GM12891 (cell line): ENCODE measurements at regions not wholly inside any gene's neighbourhood (a gene's known extent, or its start where the extent isn't known, plus 50 kb on each side); places are given as distances from the start of the nearest gene placed in this dataset.

Experiments
- PAX5 ChIP-seq: IDR thresholded peaks from 2 replicates; pipeline ENCODE4 v1.6.1; 2011; ENCODE audit warnings: low read length, moderate library complexity, mild to moderate bottlenecking; ENCODE audit not compliant: insufficient read depth, severe bottlenecking
- POLR2A ChIP-seq: IDR thresholded peaks from 2 replicates; pipeline ENCODE4 v1.6.1; 2011; ENCODE audit warnings: low read depth, low read length, control low read depth
- POLR2AphosphoS5 ChIP-seq: IDR thresholded peaks from 2 replicates; pipeline ENCODE4 v1.6.1; 2011; ENCODE audit warnings: low read depth, low read length, control low read depth
- POU2F2 ChIP-seq: IDR thresholded peaks from 2 replicates; pipeline ENCODE4 v1.6.1; 2011; ENCODE audit warnings: low read depth, mild to moderate bottlenecking, control low read depth, low read length, moderate library complexity
- SPI1 ChIP-seq: IDR thresholded peaks from 2 replicates; pipeline ENCODE4 v1.6.1; 2011; ENCODE audit warnings: low read depth, low read length, control low read depth
- TAF1 ChIP-seq: IDR thresholded peaks from 2 replicates; pipeline ENCODE4 v1.6.1; 2011; ENCODE audit warnings: low read depth, low read length, control low read depth

GRCh38 chr6:102841060-102841459 is 1447.6 kb downstream of the GRIK2 start:
- no peak for TF ChIP-seq TAF1
- TF ChIP-seq POLR2A = no peak
- no peak for TF ChIP-seq POLR2AphosphoS5
- no peak for TF ChIP-seq SPI1
- no peak for TF ChIP-seq PAX5
- TF ChIP-seq POU2F2 = no peak
